ENCODE measurements at regions not wholly inside any gene's neighbourhood (a gene's known extent, or its start where the extent isn't known, plus 50 kb on each side); places are given as distances from the start of the nearest gene placed in this dataset.

GRCh38 chr3:160130071-160130470 is 95.2 kb upstream of the C3orf80 start:
- Mint-ChIP-seq H3K27ac (no peak overlapping the region), H3K9me3 (no peaks in the 10 kb centered on the region), H3K4me3 (no peak overlapping the region), H3K36me3 (ENCODE audit: low read depth) (no peaks in the 10 kb centered on the region), H3K4me1 (ENCODE audit: low read depth) (peaks cover 4% of the 10 kb centered on the region), H3K27me3 (ENCODE audit: low read depth) (peaks cover 11% of the 10 kb centered on the region)

GRCh38 chr3:160130950-160131349 is 94.3 kb upstream of the C3orf80 start:
- Mint-ChIP-seq H3K27me3 (ENCODE audit: low read depth) (peaks cover 8% of the 10 kb centered on the region), H3K27ac (no peak overlapping the region), H3K9me3 (no peaks in the 10 kb centered on the region), H3K4me1 (ENCODE audit: low read depth) (peaks cover 4% of the 10 kb centered on the region), H3K4me3 (no peak overlapping the region), H3K36me3 (ENCODE audit: low read depth) (no peaks in the 10 kb centered on the region)

GRCh38 chr3:160132226-160132625 is 93.0 kb upstream of the C3orf80 start:
- no peaks in the 10 kb centered on the region for H3K9me3 Mint-ChIP-seq
- H3K27me3 Mint-ChIP-seq (ENCODE audit: low read depth) = peaks cover 3% of the 10 kb centered on the region
- H3K27ac Mint-ChIP-seq = no peak overlapping the region
- H3K36me3 Mint-ChIP-seq (ENCODE audit: low read depth) = no peaks in the 10 kb centered on the region
- no peak overlapping the region for H3K4me3 Mint-ChIP-seq
- H3K4me1 Mint-ChIP-seq (ENCODE audit: low read depth) = peaks cover 4% of the 10 kb centered on the region

- Mint-ChIP-seq H3K36me3 (ENCODE audit: low read depth) (no peaks in the 10 kb centered on the region), H3K4me1 (ENCODE audit: low read depth) (peaks cover 2% of the 10 kb centered on the region), H3K27ac (no peak overlapping the region), H3K4me3 (no peak overlapping the region), H3K27me3 (ENCODE audit: low read depth) (no peaks in the 10 kb centered on the region), H3K9me3 (no peaks in the 10 kb centered on the region)
Observed at GRCh38 chr3:160133757-160134156, 91.5 kb upstream of the C3orf80 start.

GRCh38 chr3:160134454-160134853 is 90.8 kb upstream of the C3orf80 start:
- Mint-ChIP-seq H3K4me3 (no peak overlapping the region), H3K4me1 (ENCODE audit: low read depth) (no peaks in the 10 kb centered on the region), H3K36me3 (ENCODE audit: low read depth) (no peaks in the 10 kb centered on the region), H3K27me3 (ENCODE audit: low read depth) (no peaks in the 10 kb centered on the region), H3K9me3 (no peaks in the 10 kb centered on the region), H3K27ac (no peak overlapping the region)

- H3K4me1 Mint-ChIP-seq (ENCODE audit: low read depth) = no peaks in the 10 kb centered on the region
- H3K36me3 Mint-ChIP-seq (ENCODE audit: low read depth) = no peaks in the 10 kb centered on the region
- no peak overlapping the region for H3K4me3 Mint-ChIP-seq
- no peaks in the 10 kb centered on the region for H3K9me3 Mint-ChIP-seq
- no peaks in the 10 kb centered on the region for H3K27me3 Mint-ChIP-seq (ENCODE audit: low read depth)
- H3K27ac Mint-ChIP-seq = no peak overlapping the region
Observed at GRCh38 chr3:160134964-160135363, 90.3 kb upstream of the C3orf80 start.

GRCh38 chr3:160135851-160136250 is 89.4 kb upstream of the C3orf80 start:
- H3K9me3 Mint-ChIP-seq = peaks cover 4% of the 10 kb centered on the region
- no peaks in the 10 kb centered on the region for H3K36me3 Mint-ChIP-seq (ENCODE audit: low read depth)
- H3K27ac Mint-ChIP-seq = no peak overlapping the region
- H3K27me3 Mint-ChIP-seq (ENCODE audit: low read depth) = no peaks in the 10 kb centered on the region
- H3K4me3 Mint-ChIP-seq = no peak overlapping the region
- no peaks in the 10 kb centered on the region for H3K4me1 Mint-ChIP-seq (ENCODE audit: low read depth)

GRCh38 chr3:160136421-160136820 is 88.8 kb upstream of the C3orf80 start:
- Mint-ChIP-seq H3K4me3 (no peak overlapping the region), H3K27me3 (ENCODE audit: low read depth) (no peaks in the 10 kb centered on the region), H3K27ac (no peak overlapping the region), H3K36me3 (ENCODE audit: low read depth) (no peaks in the 10 kb centered on the region), H3K4me1 (ENCODE audit: low read depth) (no peaks in the 10 kb centered on the region), H3K9me3 (peaks cover 6% of the 10 kb centered on the region)

GRCh38 chr3:160139291-160139690 is 85.9 kb upstream of the C3orf80 start:
- H3K27ac Mint-ChIP-seq = no peak overlapping the region
- H3K9me3 Mint-ChIP-seq = peaks cover 18% of the 10 kb centered on the region
- H3K4me1 Mint-ChIP-seq (ENCODE audit: low read depth) = no peaks in the 10 kb centered on the region
- H3K36me3 Mint-ChIP-seq (ENCODE audit: low read depth) = no peaks in the 10 kb centered on the region
- H3K27me3 Mint-ChIP-seq (ENCODE audit: low read depth) = no peaks in the 10 kb centered on the region
- H3K4me3 Mint-ChIP-seq = no peak overlapping the region

- Mint-ChIP-seq H3K4me1 (ENCODE audit: low read depth) (no peaks in the 10 kb centered on the region), H3K36me3 (ENCODE audit: low read depth) (no peaks in the 10 kb centered on the region), H3K27me3 (ENCODE audit: low read depth) (no peaks in the 10 kb centered on the region), H3K27ac (no peak overlapping the region), H3K4me3 (no peak overlapping the region), H3K9me3 (peaks cover 18% of the 10 kb centered on the region)
Observed at GRCh38 chr3:160140756-160141155, 84.5 kb upstream of the C3orf80 start.

GRCh38 chr3:160141485-160142185 is 83.6 kb upstream of the C3orf80 start:
- Mint-ChIP-seq H3K4me3 (no peak overlapping the region), H3K27me3 (ENCODE audit: low read depth) (no peaks in the 10 kb centered on the region), H3K36me3 (ENCODE audit: low read depth) (no peaks in the 10 kb centered on the region), H3K4me1 (ENCODE audit: low read depth) (no peaks in the 10 kb centered on the region), H3K9me3 (peaks cover 18% of the 10 kb centered on the region), H3K27ac (no peak overlapping the region)

- no peaks in the 10 kb centered on the region for H3K27me3 Mint-ChIP-seq (ENCODE audit: low read depth)
- H3K4me1 Mint-ChIP-seq (ENCODE audit: low read depth) = no peaks in the 10 kb centered on the region
- H3K4me3 Mint-ChIP-seq = no peak overlapping the region
- H3K36me3 Mint-ChIP-seq (ENCODE audit: low read depth) = no peaks in the 10 kb centered on the region
- H3K27ac Mint-ChIP-seq = no peak overlapping the region
- H3K9me3 Mint-ChIP-seq = peaks cover 23% of the 10 kb centered on the region
Observed at GRCh38 chr3:160143482-160143881, 81.7 kb upstream of the C3orf80 start.

- Mint-ChIP-seq H3K27me3 (ENCODE audit: low read depth) (peaks cover 4% of the 10 kb centered on the region), H3K4me1 (ENCODE audit: low read depth) (peaks cover 3% of the 10 kb centered on the region), H3K4me3 (no peak overlapping the region), H3K36me3 (ENCODE audit: low read depth) (no peaks in the 10 kb centered on the region), H3K27ac (no peak overlapping the region), H3K9me3 (peaks cover 5% of the 10 kb centered on the region)
Observed at GRCh38 chr3:160150066-160150465, 75.2 kb upstream of the C3orf80 start.

- H3K4me3 Mint-ChIP-seq = no peak overlapping the region
- peaks cover 4% of the 10 kb centered on the region for H3K27me3 Mint-ChIP-seq (ENCODE audit: low read depth)
- no peak overlapping the region for H3K27ac Mint-ChIP-seq
- H3K9me3 Mint-ChIP-seq = peaks cover 5% of the 10 kb centered on the region
- H3K4me1 Mint-ChIP-seq (ENCODE audit: low read depth) = peaks cover 3% of the 10 kb centered on the region
- H3K36me3 Mint-ChIP-seq (ENCODE audit: low read depth) = no peaks in the 10 kb centered on the region
Observed at GRCh38 chr3:160150525-160150924, 74.7 kb upstream of the C3orf80 start.

- Mint-ChIP-seq H3K9me3 (peaks cover 2% of the 10 kb centered on the region), H3K4me3 (no peak overlapping the region), H3K27ac (no peak overlapping the region), H3K4me1 (ENCODE audit: low read depth) (peaks cover 3% of the 10 kb centered on the region), H3K27me3 (ENCODE audit: low read depth) (peaks cover 8% of the 10 kb centered on the region), H3K36me3 (ENCODE audit: low read depth) (no peaks in the 10 kb centered on the region)
Observed at GRCh38 chr3:160152638-160153037, 72.6 kb upstream of the C3orf80 start.

- no peaks in the 10 kb centered on the region for H3K36me3 Mint-ChIP-seq (ENCODE audit: low read depth)
- no peak overlapping the region for H3K27ac Mint-ChIP-seq
- H3K4me3 Mint-ChIP-seq = no peak overlapping the region
- peaks cover 3% of the 10 kb centered on the region for H3K4me1 Mint-ChIP-seq (ENCODE audit: low read depth)
- H3K27me3 Mint-ChIP-seq (ENCODE audit: low read depth) = peaks cover 15% of the 10 kb centered on the region
- H3K9me3 Mint-ChIP-seq = no peaks in the 10 kb centered on the region
Observed at GRCh38 chr3:160154033-160154432, 71.2 kb upstream of the C3orf80 start.
